ENCODE measurements at regions not wholly inside any gene's neighbourhood (a gene's known extent, or its start where the extent isn't known, plus 50 kb on each side); places are given as distances from the start of the nearest gene placed in this dataset.
A peak's percentile ranks its signal among the peaks of the same experiment; 100 is the strongest.
"Not testable (repeated sequence)": the region's sequence is repeated elsewhere in the genome, so short reads cannot be mapped to it uniquely, and the experiment has no call there.

DNA sequence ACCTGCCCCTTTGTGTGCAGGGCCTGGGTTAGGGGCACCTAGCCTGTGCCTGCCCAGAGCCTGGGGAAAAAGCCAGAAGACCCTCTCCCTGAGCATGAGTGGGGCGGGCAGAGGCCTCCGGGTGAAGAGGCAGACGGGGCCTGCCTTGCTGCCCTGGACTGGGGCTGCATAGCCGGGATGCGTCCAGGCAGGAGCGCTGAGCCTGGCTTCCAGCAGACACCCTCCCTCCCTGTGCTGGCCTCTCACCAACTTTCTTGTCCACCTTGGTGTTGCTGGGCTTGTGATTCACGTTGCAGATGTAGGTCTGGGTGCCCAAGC, 216.1 kb downstream of the TMEM121 start:
- no peak for ATAC-seq
- no peaks in the 10 kb centered on the region for H3K27me3 Mint-ChIP-seq (ENCODE audit: low read depth in 2 of 2)
- Histone ChIP-seq H3K27me3 (ENCODE audit: control insufficient read depth, insufficient read depth, low read length) (no peaks in the 10 kb centered on the region), H3K27ac (ENCODE audit: low read length) (no peak overlapping the region), H3K4me1 (ENCODE audit: control insufficient read depth, insufficient read depth, low read length) (no peaks in the 10 kb centered on the region), H3K4me3 (ENCODE audit: low read length) (no peak overlapping the region), H3K9me3 (ENCODE audit: control insufficient read depth, insufficient read depth, low read length) (no peaks in the 10 kb centered on the region), H3K36me3 (ENCODE audit: control insufficient read depth, insufficient read depth, low read length) (no peaks in the 10 kb centered on the region)
- intact Hi-C loops (cut with micrococcal nuclease) = no loop called here
- no peaks in the 10 kb centered on the region for H3K9me3 Mint-ChIP-seq
- no peak for DNase-seq
- TF ChIP-seq, protein P1, sequence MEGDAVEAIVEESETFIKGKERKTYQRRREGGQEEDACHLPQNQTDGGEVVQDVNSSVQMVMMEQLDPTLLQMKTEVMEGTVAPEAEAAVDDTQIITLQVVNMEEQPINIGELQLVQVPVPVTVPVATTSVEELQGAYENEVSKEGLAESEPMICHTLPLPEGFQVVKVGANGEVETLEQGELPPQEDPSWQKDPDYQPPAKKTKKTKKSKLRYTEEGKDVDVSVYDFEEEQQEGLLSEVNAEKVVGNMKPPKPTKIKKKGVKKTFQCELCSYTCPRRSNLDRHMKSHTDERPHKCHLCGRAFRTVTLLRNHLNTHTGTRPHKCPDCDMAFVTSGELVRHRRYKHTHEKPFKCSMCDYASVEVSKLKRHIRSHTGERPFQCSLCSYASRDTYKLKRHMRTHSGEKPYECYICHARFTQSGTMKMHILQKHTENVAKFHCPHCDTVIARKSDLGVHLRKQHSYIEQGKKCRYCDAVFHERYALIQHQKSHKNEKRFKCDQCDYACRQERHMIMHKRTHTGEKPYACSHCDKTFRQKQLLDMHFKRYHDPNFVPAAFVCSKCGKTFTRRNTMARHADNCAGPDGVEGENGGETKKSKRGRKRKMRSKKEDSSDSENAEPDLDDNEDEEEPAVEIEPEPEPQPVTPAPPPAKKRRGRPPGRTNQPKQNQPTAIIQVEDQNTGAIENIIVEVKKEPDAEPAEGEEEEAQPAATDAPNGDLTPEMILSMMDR (IDR thresholded peaks at IDR 0.05) = no peak
- H3K4me1 Mint-ChIP-seq = no peaks in the 10 kb centered on the region
- no peaks in the 10 kb centered on the region for H3K36me3 Mint-ChIP-seq
- WGBS (ENCODE audit: insufficient coverage) = 89% methylated on average over 7 of the region's 7 CpGs
- no peak overlapping the region for H3K27ac Mint-ChIP-seq
- H3K4me3 Mint-ChIP-seq = no peak overlapping the region

DNA sequence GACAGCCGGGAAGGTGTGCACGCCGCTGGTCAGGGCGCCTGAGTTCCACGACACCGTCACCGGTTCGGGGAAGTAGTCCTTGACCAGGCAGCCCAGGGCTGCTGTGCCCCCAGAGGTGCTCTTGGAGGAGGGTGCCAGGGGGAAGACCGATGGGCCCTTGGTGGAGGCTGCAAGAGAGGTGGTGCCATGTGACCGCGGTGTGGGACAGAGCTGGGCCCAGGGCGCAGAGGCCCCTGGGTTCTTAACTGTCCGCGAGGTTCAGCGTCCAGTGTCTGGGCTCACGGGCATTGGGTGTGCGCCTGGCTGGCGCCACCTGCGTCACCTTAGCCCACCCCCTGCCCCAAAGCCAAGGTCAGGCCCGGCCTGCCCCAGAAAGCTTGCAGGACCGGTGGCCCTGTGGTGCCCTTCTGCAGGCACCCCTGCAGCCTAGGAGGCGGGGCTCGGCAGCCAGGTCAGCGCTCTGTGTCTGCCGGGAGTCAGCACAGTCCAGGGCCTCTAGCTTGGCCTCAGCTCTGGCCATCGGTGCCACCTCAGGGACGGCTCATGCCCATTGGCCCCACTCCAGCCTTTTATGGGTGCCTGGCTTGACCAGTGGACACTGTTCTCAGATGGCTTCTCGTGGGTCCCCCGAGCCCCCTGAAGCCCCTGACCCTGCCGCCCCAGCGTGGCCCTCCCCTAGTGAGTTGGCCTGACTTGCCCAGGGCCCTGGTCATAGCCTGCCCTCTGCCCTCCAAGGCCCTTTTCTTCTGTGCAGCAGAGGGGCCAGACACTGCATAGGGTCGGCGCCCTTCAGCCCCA, 216.7 kb downstream of the TMEM121 start:
- H3K36me3 ChIP-seq (ENCODE audit: control insufficient read depth, insufficient read depth, low read length); H3K27ac Mint-ChIP-seq; H3K27me3 Mint-ChIP-seq (ENCODE audit: low read depth in 2 of 2); ATAC-seq; intact Hi-C loops (cut with micrococcal nuclease); DNase-seq; H3K4me3 Mint-ChIP-seq; H3K9me3 Mint-ChIP-seq; H3K36me3 Mint-ChIP-seq; H3K4me1 Mint-ChIP-seq; H3K27me3 ChIP-seq (ENCODE audit: control insufficient read depth, insufficient read depth, low read length); H3K4me3 ChIP-seq (ENCODE audit: low read length); H3K4me1 ChIP-seq (ENCODE audit: control insufficient read depth, insufficient read depth, low read length); H3K27ac ChIP-seq (ENCODE audit: low read length); H3K9me3 ChIP-seq (ENCODE audit: control insufficient read depth, insufficient read depth, low read length): not testable (repeated sequence)
- 85% methylated on average over 19 of the region's 33 CpGs for WGBS (ENCODE audit: insufficient coverage)

GRCh38 chr14:105744213-105744787, 217.9 kb downstream of the TMEM121 start:
- H3K27me3 ChIP-seq (ENCODE audit: control insufficient read depth, insufficient read depth, low read length); H3K4me1 Mint-ChIP-seq; DNase-seq; H3K9me3 ChIP-seq (ENCODE audit: control insufficient read depth, insufficient read depth, low read length); H3K27ac Mint-ChIP-seq; H3K27me3 Mint-ChIP-seq (ENCODE audit: low read depth in 2 of 2); ATAC-seq; H3K36me3 Mint-ChIP-seq; intact Hi-C loops (cut with micrococcal nuclease); H3K4me1 ChIP-seq (ENCODE audit: control insufficient read depth, insufficient read depth, low read length); H3K9me3 Mint-ChIP-seq; H3K36me3 ChIP-seq (ENCODE audit: control insufficient read depth, insufficient read depth, low read length); H3K4me3 ChIP-seq (ENCODE audit: low read length); H3K27ac ChIP-seq (ENCODE audit: low read length); H3K4me3 Mint-ChIP-seq: not testable (repeated sequence)
- 78% methylated on average over 7 of the region's 10 CpGs for WGBS (ENCODE audit: insufficient coverage)

DNA sequence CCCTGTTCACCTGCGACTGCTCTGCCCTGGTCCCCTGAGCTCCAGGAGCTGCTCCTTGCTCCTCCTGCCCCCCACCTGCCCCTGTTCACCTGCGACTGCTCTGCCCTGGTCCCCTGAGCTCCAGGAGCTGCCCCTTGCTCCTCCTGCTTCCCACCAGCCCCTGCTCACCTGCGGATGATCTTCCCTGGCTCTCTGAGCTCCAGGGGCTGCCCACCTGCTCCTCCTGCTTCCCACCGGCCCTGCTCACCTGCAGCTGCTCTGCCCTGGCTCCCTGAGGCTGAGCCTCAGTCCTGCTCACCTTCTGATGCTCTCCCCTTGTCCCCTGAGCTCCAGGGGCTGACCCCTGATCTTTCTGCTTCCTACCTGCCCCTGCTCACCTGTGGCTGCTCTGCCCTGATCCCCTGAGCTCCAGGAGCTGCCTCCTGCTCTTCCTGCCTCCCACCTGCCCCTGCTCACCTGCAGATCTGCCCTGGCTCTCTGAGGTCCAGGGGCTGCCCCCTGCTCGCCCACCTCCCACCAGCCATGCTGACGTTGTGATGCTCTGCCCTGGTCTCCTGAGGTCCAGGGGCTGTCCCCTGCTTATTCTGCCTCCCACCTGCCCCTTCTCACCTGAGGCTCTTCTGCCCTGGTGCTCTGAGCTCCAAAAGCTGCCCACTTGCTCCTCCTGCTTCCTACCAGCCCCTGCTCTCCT, 219.2 kb downstream of the TMEM121 start:
- H3K4me1 Mint-ChIP-seq = no peaks in the 10 kb centered on the region
- Histone ChIP-seq H3K27ac (ENCODE audit: low read length) (no peak overlapping the region), H3K4me1 (ENCODE audit: control insufficient read depth, insufficient read depth, low read length) (no peaks in the 10 kb centered on the region), H3K4me3 (ENCODE audit: low read length) (peak overlapping the region; percentile 28), H3K9me3 (ENCODE audit: control insufficient read depth, insufficient read depth, low read length) (no peaks in the 10 kb centered on the region), H3K36me3 (ENCODE audit: control insufficient read depth, insufficient read depth, low read length) (no peaks in the 10 kb centered on the region), H3K27me3 (ENCODE audit: control insufficient read depth, insufficient read depth, low read length) (no peaks in the 10 kb centered on the region)
- H3K36me3 Mint-ChIP-seq = no peaks in the 10 kb centered on the region
- intact Hi-C loops (cut with micrococcal nuclease) = no loop called here
- TF ChIP-seq, protein P1 (IDR thresholded peaks at IDR 0.05) = no peak
- H3K27me3 Mint-ChIP-seq (ENCODE audit: low read depth in 2 of 2) = no peaks in the 10 kb centered on the region
- no peak overlapping the region for H3K4me3 Mint-ChIP-seq
- H3K9me3 Mint-ChIP-seq = no peaks in the 10 kb centered on the region
- ATAC-seq = no peak
- no peak overlapping the region for H3K27ac Mint-ChIP-seq
- 82% methylated on average over 6 of the region's 6 CpGs for WGBS (ENCODE audit: insufficient coverage)
- peak in 1 of 2 donors; percentile 9 for DNase-seq

Measured in natural killer cell (primary cell).